Keratinocyte (primary cell): ENCODE measurements at regions not wholly inside any gene's neighbourhood (a gene's known extent, or its start where the extent isn't known, plus 50 kb on each side); places are given as distances from the start of the nearest gene placed in this dataset.

Source experiments
- DNase-seq: peaks from one replicate; pipeline ENCODE4 v3.0.0-alpha.2; 2011; ENCODE audit warnings: low read depth, missing footprints, low spot score
- FAIRE-seq: peaks from 2 replicates; lab custom pipeline; 2011; peaks lifted over from hg19 to GRCh38; lab: Jason Lieb, UNC
- H2AFZ ChIP-seq: 2 replicates; pipeline ENCODE4 v1.6.0; 2012; ENCODE audit warnings: low read length, control low read depth, inconsistent platforms; ENCODE audit not compliant: control insufficient read depth
- H3K27ac ChIP-seq: 2 replicates; pipeline ENCODE4 v1.5.1; 2011; ENCODE audit warnings: low read length; ENCODE audit not compliant: control insufficient read depth, insufficient read depth
- H3K27me3 ChIP-seq: 3 replicates; pipeline ENCODE4 v1.6.0; 2011; ENCODE audit warnings: low read length; ENCODE audit not compliant: control insufficient read depth, insufficient read depth; ENCODE audit errors: extremely low read depth
- H3K36me3 ChIP-seq, 2 experiments: 2 replicates in 1 of 2; 3 replicates in 1 of 2; pipeline ENCODE4 v1.5.1; 2011; ENCODE audit warnings: low read length in 2 of 2, mild to moderate bottlenecking in 1 of 2; ENCODE audit not compliant: control insufficient read depth in 2 of 2, insufficient read depth in 2 of 2; ENCODE audit errors: extremely low read depth in 1 of 2
- H3K4me1 ChIP-seq: 3 replicates; pipeline ENCODE4 v1.5.1; 2011; ENCODE audit warnings: low read length; ENCODE audit not compliant: control insufficient read depth, insufficient read depth; ENCODE audit errors: extremely low read depth
- H3K4me2 ChIP-seq: 3 replicates; pipeline ENCODE4 v1.6.0; 2011; ENCODE audit warnings: low read depth, low read length; ENCODE audit not compliant: control insufficient read depth, insufficient read depth; ENCODE audit errors: extremely low read depth
- H3K4me3 ChIP-seq, 3 experiments: fragments of 200-600 bp in 1 of 3; sonication (generic) in 1 of 3; 2 replicates in 2 of 3; 3 replicates in 1 of 3; pipeline ENCODE4 v1.5.1; 2011 to 2016; ENCODE audit warnings: low read length in 3 of 3, mild to moderate bottlenecking in 3 of 3, control low read depth in 2 of 3, inconsistent platforms in 1 of 3, low read depth in 1 of 3, mixed read lengths in 1 of 3, mixed run types in 1 of 3, moderate library complexity in 1 of 3; ENCODE audit not compliant: control insufficient read depth in 2 of 3, insufficient read depth in 2 of 3; ENCODE audit errors: extremely low read depth in 1 of 3
- H3K79me2 ChIP-seq: 2 replicates; pipeline ENCODE4 v1.6.0; 2012; ENCODE audit warnings: low read length; ENCODE audit not compliant: control insufficient read depth, insufficient read depth
- H3K9ac ChIP-seq: 3 replicates; pipeline ENCODE4 v1.6.0; 2011; ENCODE audit warnings: low read length; ENCODE audit not compliant: control insufficient read depth, insufficient read depth; ENCODE audit errors: extremely low read depth
- H3K9me1 ChIP-seq: 3 replicates; pipeline ENCODE4 v1.6.0; 2011; ENCODE audit warnings: low read length; ENCODE audit not compliant: control insufficient read depth, insufficient read depth; ENCODE audit errors: extremely low read depth
- H3K9me3 ChIP-seq: 2 replicates; pipeline ENCODE4 v1.5.1; 2012; ENCODE audit warnings: low read depth, low read length; ENCODE audit not compliant: control insufficient read depth
- H4K20me1 ChIP-seq: 3 replicates; pipeline ENCODE4 v1.6.0; 2011; ENCODE audit warnings: low read length; ENCODE audit not compliant: control insufficient read depth, insufficient read depth; ENCODE audit errors: extremely low read depth
- CTCF ChIP-seq, 3 experiments: IDR thresholded peaks in 1 of 3; conservative IDR thresholded peaks in 1 of 3; optimal IDR thresholded peaks in 1 of 3; 2 replicates in 2 of 3; 3 replicates in 1 of 3; pipeline versions ENCODE3 to v1.5.1; 2011; ENCODE audit warnings: low read length in 3 of 3, mild to moderate bottlenecking in 3 of 3, moderate library complexity in 2 of 3, control low read depth in 1 of 3, inconsistent platforms in 1 of 3; ENCODE audit not compliant: insufficient read depth in 2 of 3; ENCODE audit errors: extremely low read depth in 1 of 3
- EZH2 ChIP-seq: IDR thresholded peaks from one replicate; pipeline ENCODE4 v1.6.1; 2012; ENCODE audit warnings: inconsistent platforms, mild to moderate bottlenecking, low read length, moderate library complexity
- dilution Hi-C: fragments of 300-500 bp; cut with MboI; formaldehyde crosslinking; loops from one replicate; pipeline ENCODE4 v1.7.0; 2020; ENCODE audit warnings: low sequenced_read_pairs; ENCODE audit not compliant: extremely low pct_ligation_motif_present

GRCh38 chr5:60470881-60471280, 229.1 kb downstream of the DEPDC1B start:
- dilution Hi-C loops, result no loop called here

GRCh38 chr5:60469286-60469685, 230.7 kb downstream of the DEPDC1B start:
- FAIRE-seq, result no peak
- Histone ChIP-seq H3K79me2 (no peaks in the 10 kb centered on the region), H3K27me3 (no peaks in the 10 kb centered on the region), H3K36me3 (no peaks in the 10 kb centered on the region), H3K9me1 (no peaks in the 10 kb centered on the region), H3K4me3 (no peak overlapping the region), H3K9ac (no peak overlapping the region), H2AFZ (no peak overlapping the region), H3K9me3 (no peaks in the 10 kb centered on the region), H3K4me2 (no peak overlapping the region), H3K4me1 (no peaks in the 10 kb centered on the region), H3K27ac (no peak overlapping the region), H4K20me1 (no peaks in the 10 kb centered on the region)
- no peak for DNase-seq
- dilution Hi-C loops, result no loop called here
- no peak for TF ChIP-seq EZH2
- no peak for TF ChIP-seq CTCF (optimal IDR thresholded peaks at IDR 0.05 in 1 of 3, IDR thresholded peaks at IDR 0.05 in 1 of 3, conservative IDR thresholded peaks at IDR 0.05 in 1 of 3; ENCODE audit: extremely low read depth in 1 of 3, insufficient read depth in 2 of 3, low read length in 3 of 3)

More at GRCh38 chr5:60470881-60471280, 229.1 kb downstream of the DEPDC1B start:
- no peak overlapping the region for H3K27ac ChIP-seq
- H2AFZ ChIP-seq, result no peak overlapping the region
- H3K4me2 ChIP-seq, result no peak overlapping the region
- FAIRE-seq (no peak), DNase-seq (no peak)
- H3K9me3 ChIP-seq, result no peaks in the 10 kb centered on the region
- H3K4me1 ChIP-seq, result no peaks in the 10 kb centered on the region
- H3K9me1 ChIP-seq, result no peaks in the 10 kb centered on the region
- TF ChIP-seq EZH2 (no peak), CTCF (optimal IDR thresholded peaks at IDR 0.05 in 1 of 3, IDR thresholded peaks at IDR 0.05 in 1 of 3, conservative IDR thresholded peaks at IDR 0.05 in 1 of 3; ENCODE audit: extremely low read depth in 1 of 3, insufficient read depth in 2 of 3, low read length in 3 of 3) (no peak)
- H3K79me2 ChIP-seq, result no peaks in the 10 kb centered on the region
- no peaks in the 10 kb centered on the region for H3K27me3 ChIP-seq
- no peak overlapping the region for H3K9ac ChIP-seq
- H3K36me3 ChIP-seq, result no peaks in the 10 kb centered on the region
- no peak overlapping the region for H3K4me3 ChIP-seq
- H4K20me1 ChIP-seq, result no peaks in the 10 kb centered on the region
